A673 (cell line): ENCODE measurements at regions not wholly inside any gene's neighbourhood (a gene's known extent, or its start where the extent isn't known, plus 50 kb on each side); places are given as distances from the start of the nearest gene placed in this dataset.
A peak's percentile ranks its signal among the peaks of the same experiment; 100 is the strongest.

Experiments
- BruUV-seq: library from RNA; stranded (reverse); fragments of 400-500 nt; replicated peaks from 2 replicates; lab custom pipeline; 2021; lab: Mats Ljungman, UMichigan
- CTCF ChIA-PET: fragments of 300-600 bp; sonication (Branson Sonifier 250); formaldehyde crosslinking; loops from one replicate; lab custom pipeline; 2022; ENCODE audit warnings: antibody characterized with exemption; lab: Charles Lee
- POLR2A ChIA-PET: fragments of 300-600 bp; sonication (Branson Sonifier 250); formaldehyde crosslinking; loops from one replicate; lab custom pipeline; 2022; ENCODE audit warnings: antibody characterized with exemption; ENCODE audit not compliant: low non-redundant PET; lab: Charles Lee
- DNase-seq: peaks from one replicate; pipeline ENCODE4 v3.0.0-alpha.2; 2015; ENCODE audit warnings: low spot score
- H3K27ac ChIP-seq: fragments of 200-600 bp; sonication (generic); 2 replicates; pipeline ENCODE4 v1.5.1; 2016; ENCODE audit warnings: mixed run types, low read depth, mild to moderate bottlenecking, mixed read lengths, antibody characterized with exemption, low read length; ENCODE audit not compliant: poor library complexity, severe bottlenecking
- H3K27me3 ChIP-seq: fragments of 200-600 bp; sonication (generic); replicated peaks from 2 replicates; pipeline ENCODE4 v1.6.1; 2017; ENCODE audit warnings: mixed run types, low read depth, mild to moderate bottlenecking, mixed read lengths, antibody characterized with exemption, low read length; ENCODE audit not compliant: insufficient read depth, poor library complexity
- H3K36me3 ChIP-seq: fragments of 200-600 bp; sonication (generic); 2 replicates; pipeline ENCODE4 v1.6.1; 2016; ENCODE audit warnings: mixed run types, mild to moderate bottlenecking, mixed read lengths, antibody characterized with exemption, low read length; ENCODE audit not compliant: insufficient read depth, poor library complexity, severe bottlenecking
- H3K4me1 ChIP-seq: fragments of 200-600 bp; sonication (generic); 2 replicates; pipeline ENCODE4 v1.6.1; 2017; ENCODE audit warnings: mixed run types, mild to moderate bottlenecking, mixed read lengths, antibody characterized with exemption, low read length; ENCODE audit not compliant: insufficient read depth, poor library complexity, severe bottlenecking
- H3K4me3 ChIP-seq: fragments of 200-600 bp; sonication (generic); 2 replicates; pipeline ENCODE4 v1.5.1; 2016; ENCODE audit warnings: low read depth, mixed run types, mild to moderate bottlenecking, mixed read lengths, low read length; ENCODE audit not compliant: poor library complexity, severe bottlenecking
- H3K9me3 ChIP-seq: fragments of 200-600 bp; sonication (generic); 2 replicates; pipeline ENCODE4 v1.6.1; 2016; ENCODE audit warnings: mixed run types, low read depth, mild to moderate bottlenecking, mixed read lengths, antibody characterized with exemption, low read length; ENCODE audit not compliant: poor library complexity, severe bottlenecking
- EZH2 ChIP-seq: fragments of 200-600 bp; sonication (generic); IDR thresholded peaks from 2 replicates; pipeline ENCODE4 v1.6.1; 2017; ENCODE audit warnings: borderline replicate concordance, low read depth, mild to moderate bottlenecking, mixed read lengths, antibody characterized with exemption, low read length; ENCODE audit not compliant: poor library complexity, severe bottlenecking
- intact Hi-C: fragments of 100-400 bp; cut with micrococcal nuclease; formaldehyde crosslinking; loops from one replicate; pipeline ENCODE4 v1.10.0; 2022; ENCODE audit not compliant: unreplicated experiment
- TF ChIP-seq, protein P1 (sequence below): fragments of 300-800, 200-600 bp; sonication (generic); conservative IDR thresholded peaks from 2 replicates; pipeline ENCODE4 v1.5.1; 2017; ENCODE audit warnings: low read depth, mild to moderate bottlenecking, antibody characterized with exemption, low read length, moderate library complexity, mixed read lengths

DNA sequence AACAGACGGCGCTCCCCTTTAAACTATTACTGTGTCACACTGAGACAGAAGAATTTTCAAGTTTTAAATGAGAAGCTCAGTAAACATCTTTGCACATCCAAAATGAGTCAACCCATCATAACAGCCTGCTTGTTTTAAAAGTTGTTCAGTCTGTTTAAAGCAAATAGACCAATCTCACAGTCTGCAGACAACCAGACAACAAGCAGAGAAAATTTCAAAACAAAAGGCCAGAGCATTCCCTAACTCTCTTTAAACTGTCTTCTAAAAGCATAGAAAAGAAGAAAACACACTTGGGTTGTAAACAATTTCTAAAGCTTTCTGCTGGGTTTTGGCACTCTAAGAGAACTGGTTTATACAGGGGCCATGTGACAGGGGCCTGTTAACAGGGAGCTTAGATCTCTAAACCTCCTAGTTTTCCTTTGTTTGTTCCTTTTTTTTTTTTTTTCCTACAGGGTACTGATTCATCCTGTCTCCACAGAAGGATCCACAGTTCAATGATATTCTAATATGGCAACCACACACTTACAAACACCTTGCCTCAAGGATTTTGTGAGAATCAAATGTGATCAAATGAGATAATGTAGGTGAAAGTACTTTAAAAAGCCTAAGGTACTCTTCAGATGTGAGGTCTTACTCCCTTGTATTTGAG is 100.8 kb upstream of the MAML3 start:
- intact Hi-C loops: loop anchor here (5.0 kb wide), 1 partner anchor 597 kb away; no protein-coding TSS in a partner anchor
- BruUV-seq: no TSS peak
- Histone ChIP-seq H3K36me3 (no peaks in the 10 kb centered on the region), H3K27ac (no peak overlapping the region), H3K4me1 (peaks cover 13% of the 10 kb centered on the region), H3K4me3 (no peak overlapping the region), H3K9me3 (no peaks in the 10 kb centered on the region), H3K27me3 (no peaks in the 10 kb centered on the region)
- DNase-seq: no peak
- CTCF ChIA-PET: interaction anchor here (0.6 kb wide), 1 partner anchor 490 kb away, joined by 3 read pairs; no protein-coding TSS in a partner anchor
- POLR2A ChIA-PET: no interaction called here
- TF ChIP-seq, protein P1, sequence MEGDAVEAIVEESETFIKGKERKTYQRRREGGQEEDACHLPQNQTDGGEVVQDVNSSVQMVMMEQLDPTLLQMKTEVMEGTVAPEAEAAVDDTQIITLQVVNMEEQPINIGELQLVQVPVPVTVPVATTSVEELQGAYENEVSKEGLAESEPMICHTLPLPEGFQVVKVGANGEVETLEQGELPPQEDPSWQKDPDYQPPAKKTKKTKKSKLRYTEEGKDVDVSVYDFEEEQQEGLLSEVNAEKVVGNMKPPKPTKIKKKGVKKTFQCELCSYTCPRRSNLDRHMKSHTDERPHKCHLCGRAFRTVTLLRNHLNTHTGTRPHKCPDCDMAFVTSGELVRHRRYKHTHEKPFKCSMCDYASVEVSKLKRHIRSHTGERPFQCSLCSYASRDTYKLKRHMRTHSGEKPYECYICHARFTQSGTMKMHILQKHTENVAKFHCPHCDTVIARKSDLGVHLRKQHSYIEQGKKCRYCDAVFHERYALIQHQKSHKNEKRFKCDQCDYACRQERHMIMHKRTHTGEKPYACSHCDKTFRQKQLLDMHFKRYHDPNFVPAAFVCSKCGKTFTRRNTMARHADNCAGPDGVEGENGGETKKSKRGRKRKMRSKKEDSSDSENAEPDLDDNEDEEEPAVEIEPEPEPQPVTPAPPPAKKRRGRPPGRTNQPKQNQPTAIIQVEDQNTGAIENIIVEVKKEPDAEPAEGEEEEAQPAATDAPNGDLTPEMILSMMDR: no peak
- no peak for TF ChIP-seq EZH2

DNA sequence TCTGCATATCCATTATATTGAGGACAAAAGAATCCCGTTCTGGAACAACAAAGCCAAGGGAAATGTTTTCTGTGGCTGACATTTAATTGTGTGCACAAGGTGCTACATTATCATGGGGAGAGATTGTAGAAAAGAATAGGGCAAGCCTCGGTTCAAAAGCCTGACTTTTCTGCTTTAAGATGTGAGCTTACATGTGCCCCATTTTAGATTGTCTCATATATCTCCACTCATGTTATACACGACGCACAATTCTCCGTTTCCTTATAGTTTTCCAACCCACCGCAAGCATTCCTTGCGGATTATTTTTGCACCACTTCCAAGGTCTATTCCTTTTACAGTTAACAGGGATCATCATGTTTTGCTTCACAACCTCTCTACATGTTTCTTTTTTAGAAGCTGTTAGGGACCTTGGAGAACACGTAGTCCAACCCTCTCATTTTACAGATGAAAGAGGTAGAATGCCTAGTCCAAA is 99.6 kb upstream of the MAML3 start:
- peaks cover 13% of the 10 kb centered on the region for H3K4me1 ChIP-seq
- no peaks in the 10 kb centered on the region for H3K36me3 ChIP-seq
- ChIA-PET CTCF (interaction anchor here (1.0 to 1.9 kb wide), 7 partner anchors 16 to 597 kb away, joined by 3 to 15 read pairs (median 4); no protein-coding TSS in a partner anchor), POLR2A (interaction anchor here (0.5 kb wide), 1 partner anchor 22 kb away, joined by 9 read pairs; no protein-coding TSS in a partner anchor)
- intact Hi-C loops: loop anchor here (1.0 to 5.0 kb wide), 4 partner anchors 201 to 596 kb away; no protein-coding TSS in a partner anchor
- no peak overlapping the region for H3K27ac ChIP-seq
- no TSS peak for BruUV-seq
- peak overlapping the region; percentile 60 for H3K4me3 ChIP-seq
- no peak for DNase-seq
- no peak for TF ChIP-seq EZH2
- TF ChIP-seq, protein P1: no peak
- no peaks in the 10 kb centered on the region for H3K27me3 ChIP-seq
- H3K9me3 ChIP-seq: no peaks in the 10 kb centered on the region

DNA sequence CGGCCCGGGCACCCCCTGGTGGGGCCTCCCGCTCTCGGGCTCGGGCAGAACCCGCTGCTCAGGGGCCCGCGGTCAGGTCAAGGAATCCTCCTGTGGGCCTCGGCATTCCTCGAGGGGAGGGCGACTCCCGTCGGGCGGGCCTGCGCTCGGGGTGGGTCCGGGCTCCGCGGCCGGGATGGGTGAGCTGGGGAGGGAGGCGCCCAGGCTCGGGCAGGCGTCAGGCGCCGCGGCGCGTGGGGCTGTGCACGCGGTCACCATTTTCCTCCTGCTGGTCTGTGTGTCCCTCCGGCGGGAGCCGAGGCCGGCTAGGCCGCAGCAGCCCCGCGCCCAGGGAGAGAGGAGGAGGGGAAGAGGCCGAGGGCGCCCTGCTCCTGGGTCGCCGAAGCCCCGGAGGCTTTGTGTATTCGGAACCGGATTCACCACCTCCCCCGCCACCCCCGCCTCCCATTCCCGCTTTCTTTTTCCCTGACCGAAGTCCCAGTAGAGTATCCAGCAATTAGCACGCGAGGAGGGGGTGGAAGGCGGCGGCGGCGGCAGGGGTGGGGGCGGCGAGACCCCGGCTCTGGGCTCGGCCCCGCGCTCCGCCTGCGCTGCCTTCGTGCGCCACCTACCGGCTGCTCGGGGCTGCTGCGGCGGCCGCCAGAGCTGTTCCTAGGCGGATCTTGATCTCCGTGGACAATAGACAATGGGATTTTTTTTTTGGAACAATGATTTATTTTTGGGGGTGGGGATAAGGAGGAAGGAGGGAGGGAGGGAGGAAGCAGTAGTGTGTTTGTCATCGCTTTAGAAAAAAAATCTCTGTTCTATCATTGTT is 99.0 kb upstream of the MAML3 start:
- H3K27ac ChIP-seq: peak overlapping the region; percentile 81
- POLR2A ChIA-PET: interaction anchor here (0.5 kb wide), 1 partner anchor 21 kb away, joined by 9 read pairs; no protein-coding TSS in a partner anchor
- DNase-seq: peak; percentile 76
- CTCF ChIA-PET: interaction anchor here (0.6 to 1.9 kb wide), 11 partner anchors 15 to 596 kb away, joined by 3 to 15 read pairs (median 4); no protein-coding TSS in a partner anchor
- TF ChIP-seq, protein P1: peak; percentile 88
- no peak for TF ChIP-seq EZH2
- peaks cover 13% of the 10 kb centered on the region for H3K4me1 ChIP-seq
- no peaks in the 10 kb centered on the region for H3K36me3 ChIP-seq
- intact Hi-C loops: loop anchor here (1.0 to 5.0 kb wide), 4 partner anchors 201 to 596 kb away; no protein-coding TSS in a partner anchor
- BruUV-seq: no TSS peak
- no peaks in the 10 kb centered on the region for H3K27me3 ChIP-seq
- H3K4me3 ChIP-seq: peak overlapping the region; percentile 60
- no peaks in the 10 kb centered on the region for H3K9me3 ChIP-seq
